ENCODE measurements at regions not wholly inside any gene's neighbourhood (a gene's known extent, or its start where the extent isn't known, plus 50 kb on each side); places are given as distances from the start of the nearest gene placed in this dataset.
A peak's percentile ranks its signal among the peaks of the same experiment; 100 is the strongest.

GRCh38 chr20:51917886-51918535 is 115.7 kb upstream of the SALL4 start:
- no peak for DNase-seq

- DNase-seq = no peak
These were observed 113.9 kb upstream of the SALL4 start for GRCh38 chr20:51916244-51916643.

GRCh38 chr20:51914758-51915157 is 112.4 kb upstream of the SALL4 start:
- DNase-seq = peak; percentile 68

DNA sequence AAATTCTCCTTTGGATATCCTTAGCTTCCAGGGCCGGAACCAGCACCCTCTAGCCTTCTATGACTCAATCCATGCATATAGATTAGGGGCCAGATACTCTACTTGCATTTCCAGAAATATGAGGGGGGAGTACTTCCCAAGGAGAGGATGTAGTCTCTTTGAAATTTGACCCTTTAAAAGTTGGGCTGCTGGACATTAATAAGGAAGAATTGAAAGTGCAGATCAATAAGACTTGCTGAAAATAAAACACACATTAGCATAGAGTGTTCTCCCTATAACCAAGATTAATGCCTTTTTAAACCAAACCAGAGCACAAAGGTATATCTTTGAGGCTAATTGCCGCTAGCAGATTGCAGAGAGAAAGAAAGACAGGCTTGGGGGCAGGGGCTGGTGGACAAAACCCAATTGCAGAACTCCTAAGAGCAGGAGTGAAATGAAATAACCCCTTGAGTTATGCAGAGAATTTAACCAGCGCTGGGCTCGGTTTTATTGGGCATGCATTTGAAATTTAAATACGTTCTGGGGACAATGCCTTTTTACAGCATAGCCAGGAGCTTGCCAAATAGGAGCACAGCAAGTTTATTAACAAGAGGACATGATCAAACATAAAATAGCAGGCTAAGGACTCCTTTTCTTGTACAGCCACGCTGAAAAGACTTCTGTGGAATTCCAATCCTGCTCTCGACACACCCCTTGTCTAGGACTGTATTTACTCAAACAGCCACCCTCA is 108.2 kb upstream of the SALL4 start:
- peak; percentile 88 for DNase-seq

DNA sequence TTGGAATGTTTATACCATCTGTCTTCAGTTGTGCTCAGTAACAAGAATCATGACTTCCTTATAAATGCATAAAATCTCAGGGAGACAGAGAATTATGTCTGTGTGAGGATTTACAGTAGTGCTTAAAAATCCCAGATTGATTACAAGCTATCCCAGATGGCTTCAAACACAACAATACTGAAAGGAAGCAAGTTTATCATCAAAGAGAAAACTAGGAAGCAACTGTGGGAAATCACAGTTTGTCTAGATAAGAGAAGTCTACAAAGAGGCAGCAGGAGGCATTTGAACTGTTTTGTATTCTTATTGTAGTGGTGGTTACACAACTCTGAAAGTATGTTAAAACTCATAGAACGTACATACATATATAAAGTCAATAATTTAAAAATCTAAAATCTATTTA is 104.4 kb upstream of the SALL4 start:
- no peak for DNase-seq

DNA sequence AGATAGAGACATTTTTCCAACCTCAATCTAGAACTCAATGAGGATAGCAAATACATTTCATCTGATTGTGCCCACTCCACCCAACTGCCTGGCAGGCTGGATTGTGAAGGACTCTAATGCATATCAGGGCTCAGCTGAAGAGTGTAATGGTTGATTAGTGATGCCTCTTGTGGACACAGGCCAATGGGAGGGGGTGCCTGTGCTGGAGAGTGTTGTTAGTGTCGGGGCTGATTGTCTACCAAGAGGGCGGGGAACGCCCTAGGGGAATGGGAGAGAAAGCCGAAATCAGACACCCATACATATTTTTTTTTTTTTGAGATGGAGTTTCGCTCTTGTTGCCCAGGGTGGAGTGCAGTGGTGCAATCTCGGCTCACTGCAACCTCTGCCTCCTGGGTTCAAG is 103.7 kb upstream of the SALL4 start:
- no peak for DNase-seq

DNA sequence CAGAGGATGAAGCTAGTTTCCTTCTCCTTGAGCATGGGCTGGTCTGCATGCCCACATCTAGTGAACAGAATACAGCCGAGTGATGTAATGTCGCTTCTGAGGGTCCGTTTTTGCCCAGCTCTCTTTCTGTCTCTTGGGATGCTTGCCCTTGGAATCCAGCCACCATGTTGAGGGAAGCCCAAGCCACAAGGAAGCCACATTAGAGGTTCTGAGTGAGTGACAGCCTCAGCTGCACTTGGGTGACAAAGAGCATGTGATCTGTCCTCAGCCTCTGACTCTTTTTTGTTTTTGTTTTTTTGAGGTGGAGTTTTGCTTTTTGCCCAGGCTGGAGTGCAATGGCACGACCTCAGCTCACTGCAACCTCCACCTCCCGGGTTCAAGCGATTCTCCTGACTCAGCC is 100.6 kb upstream of the SALL4 start:
- no peak for DNase-seq

DNA sequence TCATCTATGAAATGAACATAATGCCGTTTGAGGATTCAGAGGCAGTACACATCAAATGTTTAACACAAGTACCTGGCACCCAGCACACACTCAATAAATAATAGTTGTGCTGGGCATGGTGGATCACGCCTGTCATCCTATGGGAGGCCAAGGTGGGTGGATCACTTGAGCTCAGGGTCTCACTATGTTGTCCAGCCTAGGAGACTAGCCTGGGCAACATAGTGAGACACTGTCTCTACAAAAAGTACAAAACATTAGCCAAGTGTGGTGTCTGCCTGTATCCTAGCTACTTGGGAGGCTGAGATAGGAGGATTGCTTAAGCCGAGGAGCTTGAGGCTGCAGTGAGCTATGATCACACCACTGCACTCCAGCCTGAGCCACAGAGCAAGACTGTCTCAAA is 98.1 kb upstream of the SALL4 start:
- DNase-seq = no peak

GRCh38 chr20:51899674-51900073 is 97.4 kb upstream of the SALL4 start:
- no peak for DNase-seq

DNA sequence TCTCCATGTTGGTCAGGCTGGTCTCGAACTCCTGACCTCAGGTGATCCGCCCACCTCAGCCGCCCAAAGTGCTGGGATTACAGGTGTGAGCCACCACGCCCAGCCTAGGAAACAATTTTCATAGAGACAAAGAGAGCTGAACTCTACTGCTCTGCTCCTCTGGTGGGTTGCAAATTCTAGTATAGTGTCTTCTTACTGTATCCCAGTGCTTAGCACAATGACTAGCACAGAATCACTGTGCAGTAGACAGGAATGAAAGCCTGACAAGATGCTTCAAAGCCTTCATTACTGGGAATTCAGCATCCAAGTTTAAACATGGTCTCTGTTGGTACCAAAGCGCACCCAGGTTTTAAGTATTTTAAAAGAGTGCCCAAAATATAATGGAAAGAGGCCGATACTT is 96.5 kb upstream of the SALL4 start:
- no peak for DNase-seq

DNA sequence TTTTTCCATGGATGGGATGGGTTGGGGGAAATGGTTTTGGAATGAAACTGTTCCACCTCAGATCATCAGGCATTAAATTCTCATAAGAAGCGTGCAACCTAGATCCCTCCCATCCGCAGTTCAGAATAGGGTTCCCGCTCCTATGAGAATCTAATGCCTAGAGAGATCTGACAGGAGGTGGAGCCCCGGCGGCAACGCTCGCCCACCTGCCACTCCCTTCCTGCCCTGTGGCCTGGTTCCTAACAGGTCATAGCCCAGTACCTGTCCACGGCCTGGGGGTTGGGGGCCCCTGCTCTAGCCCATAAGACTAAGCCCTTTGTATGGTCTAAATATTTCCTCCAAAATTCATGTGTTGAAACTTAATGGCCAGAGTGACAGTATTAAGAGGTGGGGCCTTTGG is 92.3 kb upstream of the SALL4 start:
- DNase-seq = no peak

GRCh38 chr20:51894201-51894600 is 91.9 kb upstream of the SALL4 start:
- no peak for DNase-seq

DNA sequence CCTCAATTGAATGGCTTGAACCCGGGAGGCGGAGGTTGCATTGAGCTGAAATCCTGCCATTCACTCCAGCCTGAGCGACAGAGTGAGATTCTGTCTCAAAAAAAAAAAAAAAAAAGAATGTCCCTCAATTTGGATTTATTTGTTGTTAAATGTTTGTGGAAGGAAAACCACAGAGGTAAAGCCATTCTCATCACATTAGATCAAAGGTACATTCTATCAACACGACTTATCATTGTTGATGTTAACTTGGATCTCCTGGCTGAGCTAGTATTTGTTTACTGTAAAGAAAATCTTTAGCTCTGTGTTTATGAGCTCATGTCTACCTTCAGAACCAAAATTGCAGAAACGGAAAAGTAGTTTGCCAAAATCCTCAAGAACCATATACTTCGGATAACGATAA is 91.4 kb upstream of the SALL4 start:
- DNase-seq = no peak

- no peak for DNase-seq
These were observed 87.7 kb upstream of the SALL4 start for GRCh38 chr20:51890003-51890402.

GRCh38 chr20:51889466-51889865 is 87.1 kb upstream of the SALL4 start:
- DNase-seq = no peak

- no peak for DNase-seq
These were observed 86.0 kb upstream of the SALL4 start for GRCh38 chr20:51888291-51888690.

DNA sequence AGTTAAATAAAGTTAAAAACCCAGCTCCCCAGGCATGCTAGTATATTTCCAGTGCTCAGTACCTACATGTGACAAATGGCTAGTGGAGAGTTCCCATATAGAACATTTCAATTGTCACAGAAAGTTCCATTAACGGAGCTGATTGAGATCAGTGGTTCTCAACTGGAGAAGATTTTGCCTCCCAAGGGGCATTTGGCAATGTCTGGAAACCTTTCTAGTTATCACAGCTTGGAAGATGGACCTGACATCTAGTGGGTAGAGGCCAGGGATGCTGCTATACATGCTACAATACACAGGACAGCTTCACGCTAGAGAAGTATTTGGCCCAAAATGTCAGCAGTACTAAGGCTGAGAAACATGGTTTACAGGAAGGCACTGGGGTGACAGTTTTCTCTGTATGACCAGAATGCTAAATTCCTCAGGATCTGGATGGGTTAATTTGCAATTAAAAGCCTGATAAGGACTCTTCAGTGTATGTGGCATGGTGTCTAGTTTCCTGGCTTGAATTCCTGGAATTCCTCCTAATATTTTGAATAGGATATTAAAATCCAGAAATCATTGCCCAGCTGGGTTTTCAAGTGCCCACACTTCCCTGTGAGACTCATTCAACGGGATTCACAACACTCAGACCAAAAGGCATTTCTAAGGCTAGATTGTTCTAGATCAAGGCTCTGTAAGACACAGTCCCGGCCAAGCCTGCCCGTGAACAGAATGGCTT is 84.7 kb upstream of the SALL4 start:
- DNase-seq = no peak

DNA sequence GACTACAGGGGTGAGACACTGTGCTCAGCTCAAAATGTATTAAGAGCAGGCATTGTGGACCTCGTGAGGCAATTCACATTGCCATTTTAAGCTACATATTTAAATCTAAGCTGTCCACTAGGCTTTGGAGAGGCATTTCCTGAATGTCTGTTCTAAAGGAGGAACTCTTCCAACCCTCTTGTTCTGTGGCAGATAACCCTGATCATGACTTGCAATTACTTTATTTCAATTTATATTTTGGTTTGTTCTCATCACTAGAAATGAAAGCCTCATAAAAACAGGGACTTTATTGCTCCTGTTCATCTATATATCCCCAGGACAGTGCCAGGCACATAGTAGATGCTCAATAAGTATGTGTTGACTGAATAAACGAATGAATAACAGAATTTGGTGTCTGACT is 84.0 kb upstream of the SALL4 start:
- DNase-seq = no peak

DNA sequence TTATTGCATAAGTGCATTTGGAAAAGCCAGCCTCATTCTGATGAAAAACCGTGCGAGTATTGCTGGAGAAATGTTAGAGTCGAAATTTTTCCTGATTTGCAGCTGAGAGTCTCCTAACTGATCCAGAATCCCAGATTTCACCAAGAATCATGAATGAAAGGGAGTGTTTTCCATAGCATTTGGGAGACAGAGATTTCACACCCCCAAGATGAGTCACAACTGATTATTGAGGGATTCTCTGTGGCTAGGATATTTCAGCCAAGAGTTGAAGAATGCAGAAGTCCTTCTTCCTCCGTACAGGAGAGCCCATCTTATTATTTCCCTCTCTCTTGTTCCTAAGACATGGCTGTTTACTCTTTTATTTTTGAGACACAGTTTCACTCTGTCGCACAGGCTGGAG is 82.2 kb upstream of the SALL4 start:
- no peak for DNase-seq

- DNase-seq = no peak
These were observed 77.9 kb upstream of the SALL4 start for GRCh38 chr20:51880188-51880587.

- no peak for DNase-seq
These were observed 74.1 kb upstream of the SALL4 start for GRCh38 chr20:51876313-51876940.

- DNase-seq = no peak
These were observed 71.3 kb upstream of the SALL4 start for GRCh38 chr20:51873652-51874051.

DNA sequence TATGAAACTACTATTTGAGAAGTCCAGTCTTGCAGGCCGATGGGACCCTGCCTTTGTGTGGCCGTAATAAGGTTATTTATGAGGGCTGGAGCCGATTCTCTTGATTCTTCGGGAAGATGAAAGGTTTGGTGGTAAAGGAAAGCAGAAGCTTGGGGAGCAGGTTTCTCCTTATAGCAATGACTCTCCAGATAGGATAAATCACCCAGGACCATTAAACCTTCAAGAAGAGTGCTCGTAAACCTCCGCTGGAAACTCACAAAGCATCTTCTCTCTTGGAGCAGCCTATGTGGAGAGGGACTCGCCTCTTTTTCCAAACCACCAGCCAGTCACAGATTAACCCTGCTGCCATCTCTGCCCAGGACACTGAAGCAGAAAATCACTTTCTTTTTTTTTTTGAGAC is 69.6 kb upstream of the SALL4 start:
- peak; percentile 95 for DNase-seq

DNA sequence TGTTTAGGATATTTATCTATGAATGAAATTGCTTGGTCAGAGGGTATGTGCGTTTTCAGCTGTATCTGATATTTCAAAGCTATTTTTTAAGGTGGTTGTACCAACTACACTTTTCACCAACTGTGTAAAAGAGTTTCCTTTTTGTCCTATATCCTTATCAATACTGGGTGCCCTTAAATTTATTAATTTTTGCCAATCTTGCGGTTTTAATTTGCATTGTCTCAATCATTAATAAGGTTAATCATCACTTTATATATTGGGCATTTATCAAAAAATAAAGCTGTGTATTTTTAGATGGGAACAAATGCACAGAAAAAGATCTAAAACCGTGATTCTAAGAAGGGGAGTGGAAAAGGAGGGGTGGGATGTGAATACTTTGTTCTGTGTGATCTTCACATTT is 66.7 kb upstream of the SALL4 start:
- DNase-seq = no peak
